ENCODE measurements at regions not wholly inside any gene's neighbourhood (a gene's known extent, or its start where the extent isn't known, plus 50 kb on each side); places are given as distances from the start of the nearest gene placed in this dataset.

DNA sequence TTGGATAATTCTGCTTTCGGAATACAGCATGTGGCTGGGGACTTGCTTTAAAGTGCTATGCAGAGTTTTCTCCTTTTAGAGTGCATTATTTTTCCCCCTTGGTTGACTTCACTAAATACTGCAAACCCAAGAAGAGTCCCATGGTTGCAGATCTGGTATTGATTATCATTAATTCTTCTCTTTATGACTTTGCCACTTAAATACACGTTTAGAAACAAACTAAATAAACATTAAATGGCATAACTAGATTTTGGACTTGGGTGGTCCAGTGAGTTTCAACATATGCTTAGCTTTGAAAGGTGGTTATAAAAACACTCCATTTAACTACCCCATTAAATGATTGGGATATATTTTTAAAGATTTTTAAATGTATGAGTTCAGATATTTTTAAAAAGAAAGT lies 279.2 kb downstream of the SOX4 start:
- H3K36me3 ChIP-seq (ENCODE audit: control insufficient read depth, insufficient read depth, low read length), result no peaks in the 10 kb centered on the region
- DNase-seq (ENCODE audit: low read depth, low spot score), result no peak
- intact Hi-C loops (cut with micrococcal nuclease; ENCODE audit: unreplicated experiment) (no loop called here), in situ Hi-C loops (cut with HindIII; ENCODE audit: low pct_unique_long_range_greater_than_20kb, low sequenced_read_pairs) (no loop called here)
- POLR2A ChIA-PET, result no interaction called here
- H3K4me1 ChIP-seq (ENCODE audit: control insufficient read depth, insufficient read depth, low read length), result no peaks in the 10 kb centered on the region
- H3K27me3 ChIP-seq (ENCODE audit: control insufficient read depth, insufficient read depth, low read length), result no peaks in the 10 kb centered on the region
- ATAC-seq, result no peak
- CTCF ChIA-PET, result interaction anchor here (0.6 kb wide), 1 partner anchor 24 kb away, joined by 13 read pairs; no protein-coding TSS in a partner anchor
- H3K9me3 ChIP-seq (ENCODE audit: control insufficient read depth, insufficient read depth, low read depth, low read length), result no peaks in the 10 kb centered on the region
- no peak for TF ChIP-seq POLR2AphosphoS5 (IDR thresholded peaks at IDR 0.05; ENCODE audit: low read depth, low read length)
- no peak for TF ChIP-seq TCF7L2 (IDR thresholded peaks at IDR 0.05; ENCODE audit: low read depth, low read length)
- TF ChIP-seq SIN3A (IDR thresholded peaks at IDR 0.05; ENCODE audit: borderline replicate concordance, insufficient read depth, low read depth, low read length), result no peak
- TF ChIP-seq REST (IDR thresholded peaks at IDR 0.05; ENCODE audit: insufficient read depth in 1 of 2, low read depth in 2 of 2, low read length in 1 of 2), result no peak
- TF ChIP-seq CTCF (IDR thresholded peaks at IDR 0.05), result no peak
- H3K4me3 ChIP-seq (ENCODE audit: low read depth in 2 of 2, low read length in 2 of 2), result no peak overlapping the region
- no TSS peak for BruUV-seq (replicated peaks)
- no peak overlapping the region for H3K27ac ChIP-seq (ENCODE audit: low read length)

DNA sequence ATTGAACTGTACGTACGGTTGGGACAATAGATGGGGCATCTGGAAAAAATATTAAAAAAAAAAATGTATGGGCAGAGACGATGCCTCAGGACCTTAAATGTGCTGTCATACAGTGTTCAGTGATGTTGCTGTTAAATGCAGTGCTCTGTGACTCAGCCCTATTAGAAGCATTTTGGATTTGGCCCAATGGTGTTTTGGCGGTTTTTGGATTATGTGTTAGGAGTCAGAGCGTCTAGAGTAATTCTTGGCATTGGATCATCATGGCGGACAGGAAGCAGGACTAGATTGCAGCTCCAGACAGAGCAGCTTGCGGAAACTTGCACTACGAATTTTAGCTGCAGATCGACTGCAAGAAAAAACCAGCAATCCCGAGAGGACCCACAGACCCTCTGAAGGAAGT lies 280.0 kb downstream of the SOX4 start:
- intact Hi-C loops (cut with micrococcal nuclease; ENCODE audit: unreplicated experiment), result no loop called here
- TF ChIP-seq TCF7L2 (IDR thresholded peaks at IDR 0.05; ENCODE audit: low read depth, low read length), result no peak
- TF ChIP-seq REST (IDR thresholded peaks at IDR 0.05; ENCODE audit: insufficient read depth in 1 of 2, low read depth in 2 of 2, low read length in 1 of 2), result no peak
- no peak for TF ChIP-seq CTCF (IDR thresholded peaks at IDR 0.05)
- no peak for TF ChIP-seq SIN3A (IDR thresholded peaks at IDR 0.05; ENCODE audit: borderline replicate concordance, insufficient read depth, low read depth, low read length)
- no peak for TF ChIP-seq POLR2AphosphoS5 (IDR thresholded peaks at IDR 0.05; ENCODE audit: low read depth, low read length)
- no peaks in the 10 kb centered on the region for H3K9me3 ChIP-seq (ENCODE audit: control insufficient read depth, insufficient read depth, low read depth, low read length)
- POLR2A ChIA-PET, result no interaction called here
- H3K4me1 ChIP-seq (ENCODE audit: control insufficient read depth, insufficient read depth, low read length), result no peaks in the 10 kb centered on the region
- H3K4me3 ChIP-seq (ENCODE audit: low read depth in 2 of 2, low read length in 2 of 2), result no peak overlapping the region
- DNase-seq (ENCODE audit: low read depth, low spot score), result no peak
- no peaks in the 10 kb centered on the region for H3K27me3 ChIP-seq (ENCODE audit: control insufficient read depth, insufficient read depth, low read length)
- no peaks in the 10 kb centered on the region for H3K36me3 ChIP-seq (ENCODE audit: control insufficient read depth, insufficient read depth, low read length)
- H3K27ac ChIP-seq (ENCODE audit: low read length), result no peak overlapping the region
- CTCF ChIA-PET, result no interaction called here
- BruUV-seq (replicated peaks), result no TSS peak
- in situ Hi-C loops (cut with HindIII; ENCODE audit: low pct_unique_long_range_greater_than_20kb, low sequenced_read_pairs), result no loop called here
- ATAC-seq, result no peak
